GM11168 (cell line): ENCODE measurements at regions not wholly inside any gene's neighbourhood (a gene's known extent, or its start where the extent isn't known, plus 50 kb on each side); places are given as distances from the start of the nearest gene placed in this dataset.

Source experiments
- in situ Hi-C: fragments of 300-500 bp; cut with MboI; formaldehyde crosslinking; loops from one replicate; pipeline ENCODE4 v1.12.0; 2022; ENCODE audit warnings: low sequenced_read_pairs; ENCODE audit not compliant: unreplicated experiment

DNA sequence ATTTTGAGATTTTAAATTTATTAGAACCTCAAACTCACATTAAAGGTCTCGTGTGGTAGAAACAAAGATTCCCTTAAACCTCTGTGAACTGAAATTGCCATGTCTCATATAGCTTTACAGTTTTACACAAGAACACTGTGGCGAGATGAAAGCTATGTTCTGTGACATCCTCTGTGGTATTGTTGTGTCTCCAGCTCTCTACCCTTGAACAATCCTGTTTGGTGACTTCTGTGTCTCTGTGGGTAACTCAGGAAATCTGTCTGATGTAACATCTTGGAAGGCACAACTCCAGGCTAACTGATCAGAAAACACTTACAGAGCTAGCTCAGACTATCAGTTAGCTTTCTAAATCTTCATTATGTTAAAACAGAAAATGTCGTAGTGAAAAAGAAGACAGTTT, 318.8 kb upstream of the GBE1 start:
- in situ Hi-C loops, result no loop called here

DNA sequence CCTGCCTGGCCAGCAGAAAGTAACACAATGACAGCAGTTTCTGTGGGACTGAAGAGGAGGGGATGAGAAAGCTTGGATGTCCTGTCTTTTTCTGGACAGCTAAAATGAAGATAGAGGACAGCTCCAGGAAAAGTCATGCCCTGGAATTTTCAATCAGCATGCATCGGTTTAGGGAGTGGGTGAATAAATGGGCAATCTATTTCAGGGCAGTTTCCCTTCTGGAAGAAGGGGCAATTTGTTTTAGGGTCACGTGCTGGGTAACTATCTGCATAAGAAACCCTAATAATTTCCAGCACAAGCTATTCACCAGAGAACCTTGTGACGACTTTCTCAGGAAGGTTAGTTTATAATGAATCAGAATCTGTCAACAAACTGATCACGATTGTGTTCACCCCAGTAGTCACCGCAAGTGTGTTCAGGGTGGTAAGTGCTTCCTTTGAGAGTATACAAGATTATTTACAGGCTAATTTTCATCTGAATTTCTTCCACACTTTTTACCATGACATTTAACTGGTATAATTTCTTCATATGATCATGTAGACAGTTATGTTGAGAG, 318.0 kb upstream of the GBE1 start:
- in situ Hi-C loops, result no loop called here

DNA sequence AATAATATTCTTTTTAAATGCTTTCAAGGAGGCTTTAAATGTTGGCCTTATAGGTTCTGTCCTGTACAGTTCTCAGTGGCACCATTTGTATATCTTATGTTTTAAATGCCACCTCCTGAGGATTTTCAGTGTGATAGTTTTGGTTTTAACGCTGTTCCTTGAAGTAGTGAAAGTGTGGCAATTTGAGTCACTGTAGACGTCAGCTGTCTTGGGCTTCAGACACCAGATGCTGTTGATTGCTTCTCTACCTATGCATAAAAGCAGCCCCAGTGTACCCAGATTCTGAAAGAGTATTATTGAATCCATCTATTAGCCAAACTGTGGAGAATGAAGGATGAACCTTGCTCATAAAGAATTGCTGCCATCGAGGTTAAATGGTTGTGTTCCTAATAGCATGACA, 316.8 kb upstream of the GBE1 start:
- in situ Hi-C loops, result no loop called here

DNA sequence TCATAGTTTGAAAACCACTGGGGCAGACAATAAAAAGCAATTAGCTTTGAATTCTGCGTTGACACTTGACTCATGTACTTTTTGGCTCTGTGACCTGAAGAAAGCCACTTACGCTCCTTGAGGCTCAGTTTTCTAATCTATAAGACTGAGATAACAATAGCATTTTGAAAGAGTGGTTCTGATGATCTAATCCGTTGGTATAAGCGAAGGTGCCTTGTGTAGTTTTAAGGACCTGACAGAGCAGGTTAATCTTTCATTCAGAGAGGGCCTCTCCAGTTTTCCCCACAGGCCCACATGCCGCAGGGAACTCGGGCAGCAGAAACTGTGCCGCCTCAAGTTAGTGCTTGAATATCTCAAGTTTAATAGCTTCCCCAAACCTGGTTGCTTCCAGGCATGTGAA, 306.0 kb upstream of the GBE1 start:
- in situ Hi-C loops, result no loop called here

DNA sequence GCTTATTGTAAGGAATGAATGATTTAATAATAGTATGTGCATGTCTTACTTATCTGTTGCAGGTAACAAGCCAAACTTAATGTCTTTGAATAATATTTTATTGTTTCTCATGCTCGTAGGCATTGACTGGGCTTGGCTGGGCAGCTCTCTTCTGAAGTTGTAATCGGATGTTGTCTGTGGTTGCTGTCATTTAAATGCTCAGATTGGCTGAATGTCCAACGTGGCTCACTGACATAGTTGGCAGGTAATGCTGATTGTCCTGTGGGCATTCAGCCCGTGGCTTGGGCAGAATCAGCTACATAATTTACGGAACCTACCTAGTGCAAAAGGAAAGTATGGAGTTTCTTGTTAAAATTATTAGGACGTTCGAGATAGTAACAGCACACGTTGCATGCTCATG, 297.4 kb upstream of the GBE1 start:
- in situ Hi-C loops, result no loop called here

DNA sequence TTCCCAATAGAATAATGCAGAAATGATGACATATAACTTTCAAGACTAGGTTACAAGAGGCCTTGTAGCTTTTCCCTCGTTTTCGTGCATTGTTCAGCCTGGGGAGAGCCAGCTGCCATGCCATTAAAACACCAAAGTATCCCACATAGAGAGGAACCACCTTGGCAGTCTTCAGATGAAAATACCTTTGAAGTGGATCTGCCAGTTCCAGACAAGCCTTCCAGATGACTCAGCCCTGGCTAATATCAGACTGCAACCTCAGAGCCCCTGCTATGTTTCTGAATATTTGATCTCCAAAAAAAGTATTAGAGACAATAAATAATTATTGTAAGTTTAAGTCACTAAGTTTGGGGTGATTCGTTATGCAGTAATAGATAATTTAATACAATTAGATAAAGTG, 294.3 kb upstream of the GBE1 start:
- in situ Hi-C loops, result no loop called here

DNA sequence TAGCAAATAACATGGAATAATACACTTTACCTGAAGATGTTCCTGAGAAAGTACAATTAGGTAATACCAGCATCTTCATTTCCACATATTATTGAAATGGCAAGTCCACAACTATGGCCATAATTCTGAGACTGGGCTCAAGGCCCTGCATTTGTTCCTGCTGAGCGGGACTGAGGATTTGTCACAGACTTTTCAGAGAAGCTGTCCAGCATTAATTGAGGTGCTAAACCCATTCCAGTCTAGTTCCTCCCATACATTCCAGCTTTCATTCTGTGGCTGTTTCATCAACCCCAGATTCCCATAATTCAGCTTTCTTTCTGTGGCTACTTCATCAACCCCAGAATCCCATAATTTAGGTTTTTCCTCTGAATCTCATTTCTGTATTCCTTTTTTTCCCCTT, 293.4 kb upstream of the GBE1 start:
- in situ Hi-C loops, result no loop called here

DNA sequence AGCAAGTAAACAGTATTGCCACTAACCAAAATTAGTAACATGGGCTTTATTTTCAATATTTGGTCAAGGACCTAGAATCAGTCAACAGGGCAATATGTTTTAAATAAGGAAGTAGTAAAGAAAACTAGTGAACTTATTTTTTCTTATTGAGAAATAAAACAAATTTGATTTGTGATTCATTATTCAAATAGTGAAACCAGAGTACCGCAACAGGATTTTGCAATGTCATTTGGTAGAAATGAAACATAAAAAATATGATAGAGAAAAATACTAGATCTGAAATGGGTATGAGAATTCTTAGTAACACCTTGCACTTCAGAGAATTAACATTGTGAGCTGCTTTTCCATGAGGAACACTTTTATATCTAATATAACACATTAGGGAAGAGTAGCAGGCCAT, 291.8 kb upstream of the GBE1 start:
- in situ Hi-C loops, result no loop called here

DNA sequence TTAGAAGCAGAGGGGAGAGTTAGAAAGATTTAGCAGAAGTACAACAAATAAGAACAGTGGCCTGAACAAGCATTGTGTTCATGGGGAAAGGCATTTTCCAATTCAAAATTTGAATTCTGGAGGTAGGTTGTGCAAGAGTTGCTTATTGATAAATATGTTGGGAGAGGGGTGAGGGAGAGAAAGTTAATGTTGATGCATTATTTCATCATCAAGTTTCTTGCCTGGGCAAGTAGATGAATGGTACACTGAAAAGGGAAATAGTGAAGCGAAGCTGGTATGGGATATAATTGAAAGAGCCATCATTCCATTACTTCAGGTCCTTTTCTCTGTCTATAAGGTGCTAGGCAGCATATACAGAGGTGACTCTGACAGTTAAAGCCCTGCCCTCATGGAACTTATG, 288.9 kb upstream of the GBE1 start:
- in situ Hi-C loops, result no loop called here

DNA sequence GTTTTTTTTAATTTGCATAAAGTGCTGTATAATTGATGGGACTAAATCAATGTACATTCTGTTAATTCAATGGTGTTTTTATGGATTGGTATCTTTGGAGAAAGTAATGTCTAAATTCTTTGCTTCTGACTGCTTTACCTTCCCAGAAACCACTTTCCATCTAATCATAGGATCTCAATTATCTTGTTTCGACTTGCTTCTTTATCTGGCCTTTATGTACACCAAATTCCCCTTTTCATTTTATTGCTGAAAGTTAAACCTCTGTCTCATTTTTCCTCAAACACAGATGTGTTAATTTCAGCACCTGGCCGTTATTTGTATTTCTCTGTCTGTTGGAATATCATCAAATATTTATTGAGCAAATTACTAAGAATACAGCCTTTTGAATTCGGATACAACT, 287.3 kb upstream of the GBE1 start:
- in situ Hi-C loops, result no loop called here

DNA sequence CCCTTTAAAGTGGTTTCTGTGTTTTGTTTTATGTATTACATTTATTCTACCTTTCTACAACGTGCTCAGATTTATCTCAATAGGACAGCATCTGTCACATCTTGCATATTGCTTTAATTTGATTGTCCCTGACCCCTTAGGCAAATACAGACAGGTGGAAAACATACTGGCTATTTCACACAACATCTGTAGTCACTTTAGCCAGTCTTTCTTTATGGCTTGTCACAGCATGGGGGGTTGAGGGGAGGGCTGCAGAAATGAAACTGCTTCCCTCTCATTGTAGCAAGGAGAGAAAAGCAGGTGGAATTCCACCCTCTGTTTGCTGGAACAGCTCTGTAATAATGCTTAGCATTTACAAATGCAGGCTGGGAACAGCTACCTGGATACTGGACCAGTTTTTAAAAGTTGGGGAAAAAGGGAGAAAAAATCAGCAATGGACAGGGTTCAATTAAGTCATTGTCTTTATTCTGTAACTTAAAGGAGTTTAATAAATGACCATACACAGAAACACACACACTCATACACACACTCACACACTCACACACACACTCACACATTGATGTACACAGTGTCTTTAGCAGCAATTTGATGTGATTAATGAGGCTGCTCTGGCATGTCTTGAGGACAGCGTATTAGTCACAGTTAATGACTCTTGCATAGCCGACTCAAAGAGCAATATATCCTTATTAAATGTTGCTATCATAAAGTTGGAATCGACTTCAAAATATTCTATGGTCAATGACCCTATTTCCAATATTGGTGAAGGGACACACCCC, 283.7 kb upstream of the GBE1 start:
- in situ Hi-C loops, result no loop called here

DNA sequence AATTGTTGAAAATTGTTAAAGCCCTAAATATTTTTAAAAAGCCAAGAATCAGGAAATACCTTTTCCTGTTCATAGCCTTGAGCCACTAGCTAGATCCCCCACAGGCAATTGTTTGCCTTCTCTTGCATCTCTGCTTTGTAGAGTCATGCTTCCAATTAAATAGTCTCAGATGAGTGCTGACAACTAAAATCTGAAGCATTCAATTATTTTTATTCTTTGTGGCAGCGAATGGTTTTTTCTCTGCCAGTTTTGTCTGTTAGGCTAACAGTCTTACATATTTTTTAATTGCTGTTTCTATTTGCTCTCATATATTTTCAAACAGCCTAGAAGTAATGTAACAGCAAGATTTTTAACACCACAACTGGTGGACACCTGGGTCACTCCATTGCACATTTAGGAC, 277.1 kb upstream of the GBE1 start:
- in situ Hi-C loops, result no loop called here

DNA sequence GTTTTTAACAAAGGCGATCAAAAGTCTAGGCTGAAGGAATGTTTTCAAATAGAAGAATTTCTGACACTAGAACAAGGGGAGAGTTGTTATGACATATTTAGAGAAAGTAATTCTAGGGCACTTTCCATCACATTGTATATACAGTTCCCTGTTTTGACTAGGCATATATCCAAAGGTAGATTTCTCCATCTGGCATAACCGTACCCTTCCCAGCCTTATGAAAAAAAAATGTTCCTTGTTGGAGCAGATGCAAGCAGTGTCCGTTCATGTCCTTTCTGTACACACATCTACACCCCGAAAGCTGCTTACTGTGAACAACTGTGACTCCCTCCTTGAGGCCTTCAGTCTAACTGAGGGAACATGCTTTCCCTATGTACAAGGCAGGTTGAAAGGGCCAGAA, 271.7 kb upstream of the GBE1 start:
- in situ Hi-C loops, result no loop called here

DNA sequence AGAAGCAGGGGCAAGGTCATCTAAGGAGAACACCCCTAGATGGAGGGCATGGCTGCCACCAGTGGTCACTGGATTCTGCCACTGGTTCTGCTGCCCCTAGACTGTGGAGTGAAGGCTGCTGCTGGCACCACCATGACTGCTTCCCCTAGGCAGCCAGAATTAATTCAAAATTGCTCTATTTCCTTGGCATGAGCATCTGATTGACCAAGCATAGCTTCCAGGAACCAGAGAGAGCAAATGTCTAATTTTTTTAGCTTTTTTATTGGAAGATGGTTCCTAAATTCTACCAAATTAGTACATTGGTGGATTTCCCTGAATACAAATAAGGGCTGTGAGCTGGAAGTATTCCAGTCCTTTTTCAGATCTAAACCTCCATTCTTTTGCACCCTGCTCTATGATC, 270.2 kb upstream of the GBE1 start:
- in situ Hi-C loops, result no loop called here

DNA sequence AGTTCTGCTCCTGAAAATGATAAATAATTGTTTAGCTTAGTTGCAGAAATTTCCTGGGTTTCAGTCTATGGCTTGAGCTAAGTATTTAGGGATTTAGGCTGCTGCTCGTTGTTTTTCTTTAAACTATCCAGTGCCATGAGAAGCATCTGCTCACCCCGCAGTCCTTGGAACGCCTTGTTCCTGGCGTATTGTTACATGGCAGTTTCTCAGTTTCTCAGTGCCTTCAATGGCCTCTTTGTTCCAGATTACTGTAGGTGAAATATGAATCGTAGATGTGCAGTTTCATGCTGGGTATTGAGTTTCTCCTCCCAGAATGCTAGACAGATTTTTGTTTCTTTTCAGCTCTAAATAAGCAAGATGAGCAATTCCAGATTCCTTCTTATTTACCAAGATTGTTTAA, 269.5 kb upstream of the GBE1 start:
- in situ Hi-C loops, result no loop called here

DNA sequence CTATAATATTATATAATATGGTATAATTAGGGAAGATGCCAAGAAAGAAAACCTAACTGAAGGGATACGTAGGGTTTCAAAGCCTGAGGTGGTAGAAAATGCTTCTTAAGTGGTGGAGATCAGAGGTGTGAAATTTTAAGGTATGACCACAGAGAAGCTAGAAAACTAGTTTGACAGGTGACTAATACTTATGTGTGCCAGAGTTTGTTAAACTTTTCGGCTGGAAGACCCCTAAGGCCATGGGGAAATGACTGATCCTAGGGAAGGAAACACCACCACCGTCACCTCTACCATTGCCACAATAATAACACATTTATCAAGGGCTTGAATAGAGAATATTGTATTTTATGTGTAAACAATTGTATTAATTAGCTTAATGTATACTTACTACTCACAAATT, 261.4 kb upstream of the GBE1 start:
- in situ Hi-C loops, result no loop called here

DNA sequence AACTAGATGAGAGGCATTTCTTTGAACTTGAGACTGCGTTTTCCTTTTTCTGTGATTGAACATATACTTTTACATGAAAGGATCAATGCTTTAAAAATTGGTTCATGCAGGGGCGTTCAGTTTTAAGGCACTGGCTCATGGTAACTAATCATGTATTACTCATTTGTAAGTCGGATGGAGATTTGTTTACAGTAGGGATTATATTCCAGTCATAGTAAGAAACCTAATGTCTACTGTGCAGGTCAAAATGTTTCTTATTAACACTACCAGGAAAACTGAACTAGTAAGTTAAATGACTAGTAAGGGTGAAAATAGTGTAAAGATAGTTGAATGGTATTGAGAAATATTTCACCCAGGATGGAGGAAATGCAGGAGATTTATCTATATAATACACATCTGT, 258.8 kb upstream of the GBE1 start:
- in situ Hi-C loops, result no loop called here

DNA sequence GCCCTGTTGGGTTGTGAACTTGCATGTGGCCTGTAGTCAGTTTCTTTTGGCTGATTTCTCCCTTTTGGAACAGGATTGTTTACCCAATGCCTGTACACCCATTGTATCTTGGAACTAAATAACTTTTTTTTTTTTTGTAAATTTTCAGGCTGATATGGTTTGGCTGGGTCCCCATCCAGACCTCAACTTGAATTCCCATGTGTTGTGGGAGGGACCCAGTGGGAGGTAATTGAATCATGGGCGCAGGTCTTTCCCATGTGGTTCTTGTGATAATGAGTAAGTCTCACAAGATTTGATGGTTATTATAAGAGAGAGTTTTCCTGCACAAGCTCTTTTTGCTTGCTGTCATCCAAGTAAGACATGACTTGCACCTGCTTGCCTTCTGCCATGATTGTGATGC, 253.8 kb upstream of the GBE1 start:
- in situ Hi-C loops, result no loop called here

DNA sequence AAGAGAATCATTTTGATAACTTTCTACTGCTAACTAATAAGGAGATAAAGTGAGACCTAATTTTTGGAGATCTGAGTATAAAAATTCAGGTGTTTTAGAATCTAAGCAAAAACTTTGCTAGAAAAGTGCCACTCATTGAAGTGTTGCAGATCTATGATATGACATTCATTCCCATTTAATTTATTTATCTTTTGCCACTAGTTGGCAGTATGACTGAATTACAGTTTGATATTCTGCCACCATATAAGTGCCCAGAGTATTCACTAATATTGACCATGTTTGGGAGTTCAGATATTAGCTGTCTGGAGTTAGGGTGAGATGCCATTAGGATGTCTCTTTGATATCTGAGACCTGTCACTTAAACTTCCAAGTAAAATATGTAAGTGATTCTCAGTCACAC, 251.3 kb upstream of the GBE1 start:
- in situ Hi-C loops, result no loop called here

DNA sequence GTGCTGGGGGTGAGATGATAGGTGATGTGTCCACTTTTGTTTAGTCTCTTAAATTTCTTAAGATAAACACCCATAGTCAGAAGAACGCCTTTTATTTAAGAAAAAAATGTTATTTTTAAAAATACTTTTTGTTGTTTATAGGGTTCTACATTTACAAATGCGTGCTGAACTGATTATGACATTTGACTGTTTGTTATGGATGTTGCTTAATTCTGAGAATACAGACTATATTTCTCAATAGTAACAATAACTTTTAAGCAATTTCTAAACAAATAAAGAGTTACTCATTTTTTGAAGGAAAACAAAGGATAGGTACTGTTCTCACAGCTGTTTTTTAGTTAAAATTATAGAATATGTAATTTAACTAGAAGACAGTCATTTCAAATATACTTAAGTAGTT, 249.9 kb upstream of the GBE1 start:
- in situ Hi-C loops, result no loop called here

DNA sequence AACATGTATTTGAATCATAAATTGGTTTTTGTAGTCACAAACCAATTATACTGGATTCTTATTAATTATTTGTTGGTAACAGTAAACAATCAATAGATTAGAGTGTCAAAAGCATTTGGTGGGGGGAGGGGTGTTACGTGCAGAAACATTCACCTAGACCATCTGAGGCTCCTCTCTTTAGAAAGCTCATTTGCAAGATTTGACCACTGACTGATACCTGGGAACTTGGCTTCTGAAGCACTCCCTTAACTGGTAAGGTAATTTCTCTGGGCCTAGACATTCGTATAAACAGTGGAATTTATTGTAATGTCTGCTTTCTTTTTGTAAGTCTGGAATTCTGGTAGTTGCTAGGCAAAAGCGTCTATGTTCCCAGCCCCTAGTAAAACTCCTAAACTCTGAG, 243.8 kb upstream of the GBE1 start:
- in situ Hi-C loops, result no loop called here

DNA sequence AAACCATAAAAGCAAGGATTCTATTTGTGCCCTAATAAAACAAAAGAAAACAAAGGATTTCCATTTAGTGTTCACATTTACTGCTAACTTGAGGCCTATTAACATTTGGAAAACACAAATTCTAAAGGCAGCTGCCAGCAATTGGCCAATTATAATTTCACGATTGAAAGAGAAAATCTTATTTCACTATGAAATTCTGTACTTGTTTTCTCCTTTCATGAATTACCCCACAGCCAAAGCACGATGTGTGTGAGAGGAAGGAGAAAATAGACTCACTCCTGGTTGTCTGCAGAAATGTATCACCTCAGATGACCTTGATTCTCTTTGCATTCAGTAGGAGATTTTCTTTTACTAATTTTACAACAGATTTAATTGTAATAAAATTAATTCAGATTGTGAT, 242.8 kb upstream of the GBE1 start:
- in situ Hi-C loops, result no loop called here
